Hematopoietic multipotent progenitor cell treated with erythropoietin and hydrocortisone succinate and interleukin-3 and kit ligand, for 17 days (in vitro differentiated cells): ENCODE measurements at regions not wholly inside any gene's neighbourhood (a gene's known extent, or its start where the extent isn't known, plus 50 kb on each side); places are given as distances from the start of the nearest gene placed in this dataset.

Experiments used
- DNase-seq: peaks from one replicate; pipeline ENCODE4 v3.0.0-alpha.2; 2015; ENCODE audit warnings: low spot score

DNA sequence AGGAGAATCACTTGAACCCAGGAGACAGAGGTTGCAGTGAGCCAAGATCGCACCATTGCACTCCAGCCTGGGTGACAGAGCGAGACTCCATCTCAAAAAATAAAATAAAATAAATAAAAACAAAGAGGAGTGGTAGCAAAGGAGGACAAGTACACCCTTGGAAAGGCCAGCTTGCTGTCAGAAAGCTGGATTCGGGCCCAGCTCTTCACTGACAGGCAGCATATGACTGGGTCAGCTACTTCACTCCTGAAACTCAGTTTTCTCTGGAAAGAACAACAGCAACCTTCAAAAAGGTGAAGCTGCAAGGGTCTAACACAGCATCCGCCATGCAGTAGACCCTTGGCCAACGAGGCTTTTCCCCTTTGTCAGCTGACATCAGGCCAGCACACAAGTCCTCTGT is 156.0 kb upstream of the TIAM1 start:
- no peak for DNase-seq

DNA sequence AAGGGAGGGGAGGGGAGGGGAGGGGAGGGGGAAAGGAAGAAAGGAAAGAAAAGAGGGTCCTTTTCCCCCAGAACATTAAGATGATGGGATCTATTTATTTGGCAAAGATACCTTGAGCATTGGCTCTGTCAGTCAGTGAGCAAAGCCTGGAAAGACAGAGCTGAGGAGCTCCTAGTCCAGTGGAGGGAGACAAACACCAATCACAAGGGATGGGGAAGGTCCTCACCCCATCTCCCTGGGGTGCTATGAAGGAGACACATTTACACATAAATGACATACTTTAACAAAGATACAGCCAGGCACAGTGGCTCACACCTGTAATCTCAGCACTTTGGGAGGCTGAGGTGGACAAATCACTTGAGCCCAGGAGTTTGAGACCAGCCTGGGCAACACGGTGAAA is 154.9 kb upstream of the TIAM1 start:
- DNase-seq, result no peak

DNA sequence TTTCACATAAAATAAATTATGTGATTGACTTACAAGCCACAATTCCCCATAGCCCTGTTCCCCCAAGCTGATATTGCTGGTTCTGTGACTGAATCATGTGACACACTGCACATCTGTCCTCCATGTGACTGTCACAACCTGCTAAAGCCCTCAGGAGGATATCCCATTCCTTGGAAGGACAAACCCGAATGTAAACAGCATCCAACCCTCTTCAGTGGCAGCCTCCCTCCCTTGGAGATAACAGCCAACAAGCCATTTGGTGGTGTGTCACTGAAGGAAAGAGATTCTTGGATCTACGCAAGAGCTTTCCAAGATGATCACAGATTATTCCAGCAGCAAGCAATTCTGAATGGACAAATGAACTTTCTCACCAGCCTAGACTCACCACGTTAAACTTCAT is 153.9 kb upstream of the TIAM1 start:
- DNase-seq, result no peak

GRCh38 chr21:31493350-31493880 is 149.4 kb upstream of the TIAM1 start:
- DNase-seq, result no peak

DNA sequence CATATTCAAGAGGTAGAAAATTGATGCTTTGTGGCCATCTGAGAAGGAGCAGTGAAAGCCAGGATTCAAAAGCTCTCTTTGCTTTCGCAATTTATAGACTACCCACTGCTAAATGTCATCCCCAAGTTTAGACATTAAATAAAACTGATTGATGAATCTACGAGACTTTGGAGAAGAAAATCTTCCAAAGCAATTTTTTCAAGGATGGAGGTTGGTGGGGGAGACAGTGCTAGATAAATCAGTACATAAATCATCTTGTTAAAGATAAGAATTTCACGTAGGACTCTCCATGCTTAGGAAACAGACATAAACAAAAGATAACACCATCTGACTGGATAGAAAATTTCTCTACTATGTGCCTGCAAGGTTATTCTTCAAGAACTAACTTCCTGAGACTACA is 147.6 kb upstream of the TIAM1 start:
- no peak for DNase-seq

- DNase-seq, result no peak
Observed at GRCh38 chr21:31490443-31490842, 146.4 kb upstream of the TIAM1 start.

DNA sequence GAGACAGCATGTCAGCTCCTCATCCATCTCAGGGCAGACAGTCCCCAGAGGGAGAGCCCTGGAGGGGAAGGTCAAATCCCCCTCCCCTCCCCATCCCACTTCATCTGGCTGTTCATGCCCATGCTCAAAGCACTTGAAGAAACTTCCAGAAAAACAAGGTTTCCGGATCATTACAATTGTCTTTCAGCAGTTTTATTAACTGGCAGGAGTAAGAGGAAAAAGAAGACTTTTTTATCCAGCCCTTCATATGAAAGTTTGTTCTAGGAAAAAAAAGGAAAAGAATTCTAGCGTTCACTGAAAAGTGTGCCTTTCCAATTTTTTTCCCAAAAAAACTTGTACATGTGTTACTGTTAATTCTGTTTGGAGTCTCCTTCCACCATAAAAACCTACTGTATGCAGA is 145.7 kb upstream of the TIAM1 start:
- DNase-seq, result no peak

GRCh38 chr21:31489014-31489413 is 145.0 kb upstream of the TIAM1 start:
- DNase-seq, result no peak

- no peak for DNase-seq
Observed at GRCh38 chr21:31484219-31484618, 140.2 kb upstream of the TIAM1 start.

DNA sequence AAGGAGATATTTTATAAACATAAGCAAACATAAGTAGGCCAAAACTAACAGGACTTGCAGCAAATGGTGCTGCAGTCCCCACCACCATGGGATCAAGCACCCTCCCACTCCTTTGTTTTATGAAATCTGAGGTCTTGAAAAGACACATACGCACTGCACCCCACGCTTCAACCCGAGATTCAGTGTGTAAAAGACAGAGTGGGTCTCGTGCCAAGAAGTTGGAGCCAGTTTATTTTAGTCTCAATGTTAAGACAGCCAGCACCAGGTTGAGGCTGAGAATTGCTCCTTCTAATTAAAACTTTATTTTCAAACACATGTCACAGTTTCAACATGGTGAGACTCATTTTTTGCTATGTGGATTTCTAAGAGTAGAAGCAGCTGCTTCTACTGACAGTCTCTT is 139.1 kb upstream of the TIAM1 start:
- no peak for DNase-seq

GRCh38 chr21:31482460-31482859 is 138.4 kb upstream of the TIAM1 start:
- DNase-seq, result no peak

- DNase-seq, result no peak
Observed at GRCh38 chr21:31480228-31480627, 136.2 kb upstream of the TIAM1 start.

DNA sequence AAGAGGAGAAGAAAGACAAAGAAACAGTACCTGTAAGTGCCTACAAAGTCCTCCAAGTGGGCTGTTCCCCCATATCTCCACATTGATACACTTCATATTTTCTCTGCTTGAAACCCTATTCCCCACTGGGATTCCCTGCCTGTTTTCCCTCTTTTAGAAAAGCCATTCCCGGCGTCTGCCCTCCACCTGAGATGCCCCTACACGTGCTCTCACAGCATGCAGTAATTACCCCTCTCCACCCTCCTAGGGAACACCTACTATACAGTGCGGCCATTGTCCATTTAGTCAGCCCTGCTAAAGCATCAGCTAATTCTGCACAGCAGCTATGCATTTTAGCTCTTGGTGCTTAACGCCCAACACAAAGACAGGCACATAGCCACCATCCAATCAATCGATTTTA is 135.7 kb upstream of the TIAM1 start:
- no peak for DNase-seq

DNA sequence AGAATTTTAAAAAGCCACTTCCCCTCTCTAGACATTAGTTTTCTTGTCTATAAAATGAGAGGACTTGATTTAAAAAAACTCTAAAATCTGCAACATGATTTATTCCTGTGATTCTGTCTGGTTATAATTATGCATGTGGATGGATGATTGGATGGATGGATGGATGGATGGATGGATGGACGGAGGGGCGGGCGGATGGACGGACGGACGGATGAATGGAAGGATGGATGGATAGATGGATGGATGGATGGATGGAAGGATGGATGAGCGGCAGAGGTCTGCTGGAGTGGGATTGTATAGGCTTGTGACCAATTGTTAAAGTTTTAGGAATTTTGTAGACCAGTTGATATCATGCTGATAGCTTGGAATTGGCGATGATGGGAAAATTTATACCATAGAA is 135.2 kb upstream of the TIAM1 start:
- DNase-seq, result no peak

DNA sequence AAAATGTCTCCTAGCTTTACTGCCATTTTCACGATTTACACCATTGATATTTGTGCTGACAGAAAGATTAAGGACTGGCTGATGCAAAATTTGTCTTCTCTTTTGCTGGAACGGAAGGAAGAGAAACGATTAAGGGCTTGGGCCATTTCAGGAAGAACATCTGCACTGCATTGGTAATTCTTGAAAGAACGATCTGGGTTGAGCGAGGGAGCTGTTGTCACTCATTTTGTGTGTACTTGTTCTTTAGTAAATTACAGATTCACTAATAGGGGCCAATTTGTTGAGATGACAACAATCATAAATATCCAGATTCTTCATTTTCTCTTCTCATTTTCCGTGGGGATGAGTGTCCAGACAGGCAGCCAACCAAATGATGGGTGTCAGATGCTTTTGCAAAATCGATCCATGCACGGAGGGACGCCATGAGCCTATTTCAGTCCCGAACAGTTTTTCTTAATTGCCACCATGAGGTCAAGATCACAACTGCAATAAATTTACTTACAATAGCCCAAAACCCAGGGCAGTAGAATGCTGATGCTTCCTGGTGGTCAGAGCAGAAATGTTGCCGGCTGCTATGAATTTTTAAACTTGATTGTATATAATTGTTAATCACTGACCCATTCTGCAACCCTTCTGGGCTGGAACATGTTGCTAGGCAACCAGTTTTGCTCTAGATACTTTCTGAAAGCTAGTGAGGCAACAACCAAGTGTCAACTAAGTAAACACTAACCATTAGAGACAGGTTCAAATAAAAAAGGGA is 132.4 kb upstream of the TIAM1 start:
- no peak for DNase-seq

GRCh38 chr21:31475223-31475622 is 131.2 kb upstream of the TIAM1 start:
- no peak for DNase-seq

- DNase-seq, result no peak
Observed at GRCh38 chr21:31473685-31474345, 129.8 kb upstream of the TIAM1 start.

GRCh38 chr21:31471865-31472264 is 127.8 kb upstream of the TIAM1 start:
- no peak for DNase-seq

- no peak for DNase-seq
Observed at GRCh38 chr21:31470896-31471694, 127.0 kb upstream of the TIAM1 start.

DNA sequence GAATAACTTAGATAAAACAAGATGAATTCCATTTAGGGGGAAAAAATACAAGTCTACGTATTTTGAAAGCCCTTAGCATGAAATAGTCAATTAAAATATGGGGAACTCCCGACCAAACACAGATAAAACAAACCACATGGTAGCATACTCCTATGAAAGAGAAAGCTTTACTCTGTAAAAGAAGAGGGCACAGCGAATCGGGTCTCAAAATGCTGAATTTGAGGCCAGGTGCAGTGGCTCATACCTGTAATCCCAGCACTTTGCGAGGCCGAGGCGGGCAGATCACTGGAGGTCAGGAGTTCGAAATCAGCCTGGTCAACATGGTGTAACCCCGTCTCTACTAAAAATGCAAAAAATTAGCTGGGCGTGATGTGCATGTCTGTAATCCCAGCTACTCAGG is 116.9 kb upstream of the TIAM1 start:
- no peak for DNase-seq

GRCh38 chr21:31459457-31459856 is 115.4 kb upstream of the TIAM1 start:
- DNase-seq, result no peak

- DNase-seq, result no peak
Observed at GRCh38 chr21:31457675-31458074, 113.6 kb upstream of the TIAM1 start.

DNA sequence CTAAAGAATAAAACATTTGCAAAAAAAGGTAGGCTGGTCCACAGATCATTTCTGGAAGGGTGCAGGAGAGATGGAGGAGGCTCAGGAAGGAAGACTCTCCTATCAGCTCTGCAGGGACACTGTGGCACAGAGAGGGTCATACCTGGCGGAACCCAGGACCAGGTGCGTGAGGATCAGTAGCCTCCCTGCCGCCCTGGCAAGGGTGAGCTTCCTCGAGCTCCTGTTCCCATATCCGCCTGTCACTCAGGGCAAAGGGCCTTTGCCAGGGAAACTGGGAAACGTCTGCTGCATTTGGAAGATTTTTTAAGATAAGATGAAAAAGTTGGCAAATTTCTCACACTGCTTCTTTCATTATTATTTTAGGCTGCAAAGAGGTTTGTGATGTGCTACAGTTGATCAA is 112.1 kb upstream of the TIAM1 start:
- DNase-seq, result no peak
